ENCODE measurements at regions not wholly inside any gene's neighbourhood (a gene's known extent, or its start where the extent isn't known, plus 50 kb on each side); places are given as distances from the start of the nearest gene placed in this dataset.

- Histone ChIP-seq H4K20me1 (replicated peaks; ENCODE audit: control insufficient read depth, extremely low read depth, insufficient read depth, low read length) (no peaks in the 10 kb centered on the region), H3K27me3 (ENCODE audit: control insufficient read depth in 2 of 2, insufficient read depth in 2 of 2, low read length in 2 of 2) (no peaks in the 10 kb centered on the region), H3K27ac (ENCODE audit: insufficient read depth, low read depth, low read length) (no peak overlapping the region), H3K4me1 (ENCODE audit: control insufficient read depth, extremely low read depth, insufficient read depth, low read length) (no peaks in the 10 kb centered on the region), H3K9me1 (replicated peaks; ENCODE audit: control insufficient read depth, extremely low read depth, insufficient read depth, low read length) (no peaks in the 10 kb centered on the region), H3K79me2 (ENCODE audit: control insufficient read depth, insufficient read depth, low read length) (no peaks in the 10 kb centered on the region), H3K36me3 (ENCODE audit: control insufficient read depth in 2 of 2, extremely low read depth in 1 of 2, insufficient read depth in 2 of 2, low read length in 2 of 2) (no peaks in the 10 kb centered on the region), H2AFZ (ENCODE audit: low read depth, low read length) (no peak overlapping the region), H3K4me3 (replicated peaks in 1 of 3; ENCODE audit: insufficient read depth in 1 of 3, low read depth in 1 of 3, low read length in 3 of 3) (no peak overlapping the region), H3K9me3 (replicated peaks; ENCODE audit: control insufficient read depth, insufficient read depth, low read length) (peaks cover 2% of the 10 kb centered on the region), H3K4me2 (ENCODE audit: insufficient read depth, low read length) (no peak overlapping the region), H3K9ac (replicated peaks; ENCODE audit: extremely low read depth, insufficient read depth, low read length) (no peak overlapping the region)
- no TSS peak for BruUV-seq (replicated peaks)
- ChIA-PET POLR2A (no interaction called here), CTCF (interaction anchor here (0.5 kb wide), 1 partner anchor 1647 kb away, joined by 3 read pairs; no protein-coding TSS in a partner anchor)
- DNase-seq (ENCODE audit: low read depth, low spot score) (no peak), FAIRE-seq (no peak)
- TF ChIP-seq POLR2A (IDR thresholded peaks at IDR 0.05; ENCODE audit: low read depth, low read length) = no peak
- no peak for TF ChIP-seq GATA2 (IDR thresholded peaks at IDR 0.05; ENCODE audit: insufficient read depth, insufficient read length, low read depth, low read length)
- intact Hi-C loops (cut with micrococcal nuclease) (no loop called here), dilution Hi-C loops (cut with MboI; ENCODE audit: extremely low pct_ligation_motif_present, low sequenced_read_pairs) (no loop called here)
Measured at GRCh38 chr22:34324763-34325162, 404.5 kb upstream of the LARGE1 start.

- DNase-seq (ENCODE audit: low read depth, low spot score) = no peak
- H4K20me1 ChIP-seq (replicated peaks; ENCODE audit: control insufficient read depth, extremely low read depth, insufficient read depth, low read length) = no peaks in the 10 kb centered on the region
- H2AFZ ChIP-seq (ENCODE audit: low read depth, low read length) = no peak overlapping the region
- ChIA-PET CTCF (no interaction called here), POLR2A (no interaction called here)
- no peak overlapping the region for H3K27ac ChIP-seq (ENCODE audit: insufficient read depth, low read depth, low read length)
- H3K4me3 ChIP-seq (replicated peaks in 1 of 3; ENCODE audit: insufficient read depth in 1 of 3, low read depth in 1 of 3, low read length in 3 of 3) = no peak overlapping the region
- H3K27me3 ChIP-seq (ENCODE audit: control insufficient read depth in 2 of 2, insufficient read depth in 2 of 2, low read length in 2 of 2) = no peaks in the 10 kb centered on the region
- peaks cover 2% of the 10 kb centered on the region for H3K9me3 ChIP-seq (replicated peaks; ENCODE audit: control insufficient read depth, insufficient read depth, low read length)
- TF ChIP-seq POLR2A (IDR thresholded peaks at IDR 0.05; ENCODE audit: low read depth, low read length) = no peak
- no peak for TF ChIP-seq CTCF (IDR thresholded peaks at IDR 0.05; ENCODE audit: extremely low read depth in 1 of 2, insufficient read depth in 1 of 2, low read depth in 1 of 2, low read length in 2 of 2)
- BruUV-seq (replicated peaks) = no TSS peak
- H3K9ac ChIP-seq (replicated peaks; ENCODE audit: extremely low read depth, insufficient read depth, low read length) = no peak overlapping the region
- FAIRE-seq = no peak
- H3K79me2 ChIP-seq (ENCODE audit: control insufficient read depth, insufficient read depth, low read length) = no peaks in the 10 kb centered on the region
- H3K4me1 ChIP-seq (ENCODE audit: control insufficient read depth, extremely low read depth, insufficient read depth, low read length) = no peaks in the 10 kb centered on the region
- intact Hi-C loops (cut with micrococcal nuclease) = no loop called here
- H3K4me2 ChIP-seq (ENCODE audit: insufficient read depth, low read length) = no peak overlapping the region
- dilution Hi-C loops (cut with MboI; ENCODE audit: extremely low pct_ligation_motif_present, low sequenced_read_pairs) = no loop called here
- no peaks in the 10 kb centered on the region for H3K36me3 ChIP-seq (ENCODE audit: control insufficient read depth in 2 of 2, extremely low read depth in 1 of 2, insufficient read depth in 2 of 2, low read length in 2 of 2)
- H3K9me1 ChIP-seq (replicated peaks; ENCODE audit: control insufficient read depth, extremely low read depth, insufficient read depth, low read length) = no peaks in the 10 kb centered on the region
Measured at GRCh38 chr22:34326901-34327300, 406.6 kb upstream of the LARGE1 start.

All from endothelial cell of umbilical vein (primary cell).